ENCODE measurements at regions not wholly inside any gene's neighbourhood (a gene's known extent, or its start where the extent isn't known, plus 50 kb on each side); places are given as distances from the start of the nearest gene placed in this dataset.
"Not testable (repeated sequence)": the region's sequence is repeated elsewhere in the genome, so short reads cannot be mapped to it uniquely, and the experiment has no call there.

DNA sequence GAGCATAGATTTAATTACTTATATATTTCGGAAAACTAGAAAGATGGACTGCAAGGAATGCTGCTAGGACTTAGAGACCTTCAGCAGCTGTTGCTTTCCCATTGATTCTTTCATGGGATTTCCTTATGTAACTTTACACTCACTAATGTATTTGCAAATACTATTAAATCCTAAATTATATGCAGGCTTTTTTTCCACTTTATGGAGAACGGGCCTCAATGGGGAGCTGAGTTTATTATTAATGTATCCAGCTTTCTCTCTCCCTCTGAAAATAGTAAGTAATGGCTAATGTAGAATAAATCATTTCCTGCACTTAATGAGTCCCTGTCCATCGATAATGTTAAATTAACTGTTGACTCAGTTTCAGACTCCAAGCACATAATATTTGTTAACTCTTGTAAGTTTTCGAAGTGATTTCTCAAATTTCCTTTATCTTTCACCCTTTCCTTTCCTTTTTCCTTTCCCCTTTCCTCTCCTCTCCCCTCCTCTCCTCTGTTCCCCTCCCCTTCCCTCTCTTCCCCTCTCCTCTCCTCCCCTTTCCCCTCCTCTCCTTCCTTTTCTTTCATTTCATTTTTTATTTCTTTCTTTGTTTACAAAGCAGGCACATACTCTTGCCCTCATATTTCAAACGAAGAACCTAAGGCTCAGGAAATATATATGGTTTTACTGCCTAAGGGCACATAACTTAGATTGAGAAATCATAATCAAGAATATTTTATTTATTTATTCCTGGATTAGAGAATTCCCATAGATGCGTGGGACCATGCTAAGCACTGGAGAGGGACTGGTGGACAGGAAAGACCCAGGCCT is 503.6 kb downstream of the MMUT start:
- Mint-ChIP-seq H3K36me3 (ENCODE audit: low read depth) (no peaks in the 10 kb centered on the region), H3K27ac (ENCODE audit: unreplicated experiment) (no peak overlapping the region), H3K4me1 (ENCODE audit: low read depth) (no peaks in the 10 kb centered on the region), H3K9me3 (ENCODE audit: low read depth) (no peaks in the 10 kb centered on the region), H3K27me3 (ENCODE audit: low read depth) (peaks cover 2% of the 10 kb centered on the region), H3K4me3 (ENCODE audit: unreplicated experiment) (no peak overlapping the region)
- no peak for DNase-seq (ENCODE audit: low spot score)
- TF ChIP-seq, protein P1, sequence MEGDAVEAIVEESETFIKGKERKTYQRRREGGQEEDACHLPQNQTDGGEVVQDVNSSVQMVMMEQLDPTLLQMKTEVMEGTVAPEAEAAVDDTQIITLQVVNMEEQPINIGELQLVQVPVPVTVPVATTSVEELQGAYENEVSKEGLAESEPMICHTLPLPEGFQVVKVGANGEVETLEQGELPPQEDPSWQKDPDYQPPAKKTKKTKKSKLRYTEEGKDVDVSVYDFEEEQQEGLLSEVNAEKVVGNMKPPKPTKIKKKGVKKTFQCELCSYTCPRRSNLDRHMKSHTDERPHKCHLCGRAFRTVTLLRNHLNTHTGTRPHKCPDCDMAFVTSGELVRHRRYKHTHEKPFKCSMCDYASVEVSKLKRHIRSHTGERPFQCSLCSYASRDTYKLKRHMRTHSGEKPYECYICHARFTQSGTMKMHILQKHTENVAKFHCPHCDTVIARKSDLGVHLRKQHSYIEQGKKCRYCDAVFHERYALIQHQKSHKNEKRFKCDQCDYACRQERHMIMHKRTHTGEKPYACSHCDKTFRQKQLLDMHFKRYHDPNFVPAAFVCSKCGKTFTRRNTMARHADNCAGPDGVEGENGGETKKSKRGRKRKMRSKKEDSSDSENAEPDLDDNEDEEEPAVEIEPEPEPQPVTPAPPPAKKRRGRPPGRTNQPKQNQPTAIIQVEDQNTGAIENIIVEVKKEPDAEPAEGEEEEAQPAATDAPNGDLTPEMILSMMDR (IDR thresholded peaks at IDR 0.05), result no peak

DNA sequence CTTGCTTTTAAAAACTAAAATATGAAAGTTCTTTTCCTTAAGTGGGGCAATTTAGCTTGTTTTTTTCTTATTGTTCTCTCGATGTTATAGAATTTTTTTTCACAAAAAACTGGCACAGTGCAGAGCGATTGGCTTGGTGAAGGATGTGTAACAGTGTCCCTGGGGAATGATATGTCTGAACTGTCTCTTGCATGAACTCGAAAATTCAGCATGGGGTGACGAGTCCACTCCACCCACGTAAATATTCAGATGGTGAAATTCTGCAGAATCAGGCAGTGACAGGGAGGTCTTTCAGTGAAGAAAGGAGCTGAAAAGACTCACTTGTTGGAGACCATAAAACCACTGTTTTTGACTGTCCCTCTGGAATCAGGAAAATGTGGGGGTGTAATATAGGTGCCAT is 505.3 kb downstream of the MMUT start:
- no peak for DNase-seq (ENCODE audit: low spot score)
- Mint-ChIP-seq H3K36me3 (ENCODE audit: low read depth) (no peaks in the 10 kb centered on the region), H3K27me3 (ENCODE audit: low read depth) (peaks cover 2% of the 10 kb centered on the region), H3K9me3 (ENCODE audit: low read depth) (no peaks in the 10 kb centered on the region), H3K4me3 (ENCODE audit: unreplicated experiment) (no peak overlapping the region), H3K27ac (ENCODE audit: unreplicated experiment) (no peak overlapping the region), H3K4me1 (ENCODE audit: low read depth) (no peaks in the 10 kb centered on the region)
- TF ChIP-seq, protein P1 (IDR thresholded peaks at IDR 0.05), result no peak

DNA sequence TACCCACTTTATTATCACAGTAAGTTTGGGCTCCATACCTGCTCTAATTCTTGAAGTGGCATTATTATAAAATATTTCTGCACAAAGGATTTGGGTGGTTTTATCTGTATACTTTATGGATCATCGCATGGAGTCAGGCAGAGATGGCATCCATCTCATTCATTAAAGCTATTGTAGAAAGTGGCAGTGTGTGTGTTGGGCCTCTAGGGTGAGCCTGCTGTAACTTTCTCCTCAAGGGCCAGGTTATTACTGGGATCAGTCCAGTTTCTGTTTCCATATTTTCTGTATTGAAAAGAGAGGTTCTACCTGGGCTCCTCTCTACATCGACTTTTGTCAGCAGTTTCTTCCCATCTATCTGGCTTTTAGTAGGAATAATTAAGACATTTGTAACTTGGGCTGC is 511.1 kb downstream of the MMUT start:
- Mint-ChIP-seq H3K4me1 (ENCODE audit: low read depth) (no peaks in the 10 kb centered on the region), H3K36me3 (ENCODE audit: low read depth) (no peaks in the 10 kb centered on the region), H3K27ac (ENCODE audit: unreplicated experiment) (no peak overlapping the region), H3K4me3 (ENCODE audit: unreplicated experiment) (no peak overlapping the region), H3K27me3 (ENCODE audit: low read depth) (peaks cover 2% of the 10 kb centered on the region), H3K9me3 (ENCODE audit: low read depth) (peaks cover 4% of the 10 kb centered on the region)
- TF ChIP-seq, protein P1 (IDR thresholded peaks at IDR 0.05), result no peak
- DNase-seq (ENCODE audit: low spot score), result no peak

DNA sequence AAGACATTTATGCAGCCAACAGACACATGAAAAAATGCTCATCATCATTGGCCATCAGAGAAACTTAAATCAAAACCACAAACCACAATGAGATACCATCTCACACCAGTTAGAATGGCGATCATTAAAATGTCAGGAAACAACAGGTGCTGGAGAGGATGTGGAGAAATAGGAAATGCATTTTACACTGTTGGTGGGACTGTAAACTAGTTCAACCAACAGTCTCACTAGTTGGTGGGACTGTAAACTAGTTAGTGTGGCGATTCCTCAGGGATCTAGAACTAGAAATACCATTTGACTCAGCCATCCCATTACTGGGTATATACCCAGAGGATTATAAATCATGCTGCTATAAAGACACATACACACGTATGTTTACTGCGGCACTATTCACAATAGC is 518.8 kb downstream of the MMUT start:
- H3K27ac Mint-ChIP-seq (ENCODE audit: unreplicated experiment); H3K36me3 Mint-ChIP-seq (ENCODE audit: low read depth); H3K9me3 Mint-ChIP-seq (ENCODE audit: low read depth); H3K4me3 Mint-ChIP-seq (ENCODE audit: unreplicated experiment); H3K4me1 Mint-ChIP-seq (ENCODE audit: low read depth); DNase-seq (ENCODE audit: low spot score); H3K27me3 Mint-ChIP-seq (ENCODE audit: low read depth): not testable (repeated sequence)

DNA sequence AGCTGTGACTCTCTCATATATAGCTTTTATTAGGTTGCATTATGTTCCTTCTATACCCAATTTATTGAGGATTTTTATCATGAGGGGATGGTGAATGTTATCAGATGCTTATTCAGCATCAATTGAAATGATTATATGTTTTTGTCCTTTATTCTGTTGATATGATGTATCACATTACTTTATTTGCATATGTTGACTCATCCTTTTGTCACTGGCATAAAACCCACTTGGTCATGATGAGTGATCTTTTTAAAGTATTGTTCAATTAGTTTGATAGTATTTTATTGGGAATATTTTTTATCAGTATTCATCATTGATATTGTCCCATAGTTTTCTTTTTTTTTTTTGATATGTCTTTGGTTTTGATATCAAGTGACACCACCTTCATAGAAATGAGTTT is 529.9 kb downstream of the MMUT start:
- no peak for DNase-seq (ENCODE audit: low spot score)
- H3K9me3 Mint-ChIP-seq (ENCODE audit: low read depth), result peaks cover 8% of the 10 kb centered on the region
- peaks cover 3% of the 10 kb centered on the region for H3K27me3 Mint-ChIP-seq (ENCODE audit: low read depth)
- TF ChIP-seq, protein P1 (IDR thresholded peaks at IDR 0.05), result no peak
- no peak overlapping the region for H3K27ac Mint-ChIP-seq (ENCODE audit: unreplicated experiment)
- peaks cover 5% of the 10 kb centered on the region for H3K36me3 Mint-ChIP-seq (ENCODE audit: low read depth)
- no peaks in the 10 kb centered on the region for H3K4me1 Mint-ChIP-seq (ENCODE audit: low read depth)
- no peak overlapping the region for H3K4me3 Mint-ChIP-seq (ENCODE audit: unreplicated experiment)

DNA sequence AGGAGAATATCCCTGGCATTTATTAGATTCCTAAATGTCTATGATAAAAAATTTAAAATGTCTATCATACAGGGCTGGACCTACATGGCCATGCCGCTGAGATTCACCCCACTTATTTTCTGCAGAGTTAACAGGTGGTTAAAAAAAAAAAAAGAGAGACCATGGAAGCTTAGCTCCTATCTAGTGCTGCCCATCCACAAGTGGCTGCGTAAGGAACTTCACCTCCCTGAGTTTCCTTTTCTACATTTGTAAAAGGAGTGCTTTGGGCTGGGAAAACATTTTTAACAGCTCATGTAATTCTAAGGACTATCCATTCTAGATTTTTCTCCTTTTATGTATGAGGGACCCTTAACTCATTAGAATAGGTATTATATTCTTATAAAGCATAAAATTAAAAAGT is 534.1 kb downstream of the MMUT start:
- H3K27ac Mint-ChIP-seq (ENCODE audit: unreplicated experiment), result no peak overlapping the region
- H3K36me3 Mint-ChIP-seq (ENCODE audit: low read depth), result no peaks in the 10 kb centered on the region
- no peak overlapping the region for H3K4me3 Mint-ChIP-seq (ENCODE audit: unreplicated experiment)
- H3K4me1 Mint-ChIP-seq (ENCODE audit: low read depth), result no peaks in the 10 kb centered on the region
- peaks cover 8% of the 10 kb centered on the region for H3K27me3 Mint-ChIP-seq (ENCODE audit: low read depth)
- H3K9me3 Mint-ChIP-seq (ENCODE audit: low read depth), result peaks cover 4% of the 10 kb centered on the region
- DNase-seq (ENCODE audit: low spot score), result no peak
- TF ChIP-seq, protein P1 (IDR thresholded peaks at IDR 0.05), result no peak

All from chondrocyte (in vitro differentiated cells).